Right renal cortex interstitium (tissue), 3 donors: ENCODE measurements at regions not wholly inside any gene's neighbourhood (a gene's known extent, or its start where the extent isn't known, plus 50 kb on each side); places are given as distances from the start of the nearest gene placed in this dataset.
"Not testable (repeated sequence)": the region's sequence is repeated elsewhere in the genome, so short reads cannot be mapped to it uniquely, and the experiment has no call there.

Experiments used
- DNase-seq, 3 donors: peaks; one replicate each; pipeline ENCODE4 v3.0.0-alpha.2; 2013; ENCODE audit warnings: low read depth in 3 of 3, low spot score in 2 of 3

GRCh38 chr17:74123866-74124444 lies 79.5 kb upstream of the RPL38 start:
- DNase-seq = no peak

- DNase-seq = no peak
Observed at GRCh38 chr17:74125156-74125555, 78.3 kb upstream of the RPL38 start.

- no peak for DNase-seq
Observed at GRCh38 chr17:74126179-74126900, 77.1 kb upstream of the RPL38 start.

GRCh38 chr17:74126959-74127358 lies 76.5 kb upstream of the RPL38 start:
- DNase-seq = no peak

- DNase-seq = no peak
Observed at GRCh38 chr17:74128456-74129211, 74.8 kb upstream of the RPL38 start.

GRCh38 chr17:74129800-74130199 lies 73.7 kb upstream of the RPL38 start:
- DNase-seq = not testable (repeated sequence)

- no peak for DNase-seq
Observed at GRCh38 chr17:74130276-74130675, 73.2 kb upstream of the RPL38 start.

- DNase-seq = no peak
Observed at GRCh38 chr17:74130841-74131240, 72.6 kb upstream of the RPL38 start.

- no peak for DNase-seq
Observed at GRCh38 chr17:74132354-74132753, 71.1 kb upstream of the RPL38 start.

- DNase-seq = no peak
Observed at GRCh38 chr17:74133740-74134139, 69.7 kb upstream of the RPL38 start.

- DNase-seq = not testable (repeated sequence)
Observed at GRCh38 chr17:74134234-74134633, 69.2 kb upstream of the RPL38 start.

GRCh38 chr17:74134991-74135390 lies 68.5 kb upstream of the RPL38 start:
- no peak for DNase-seq

- DNase-seq = no peak
Observed at GRCh38 chr17:74135391-74136167, 67.9 kb upstream of the RPL38 start.

- no peak for DNase-seq
Observed at GRCh38 chr17:74137416-74137815, 66.1 kb upstream of the RPL38 start.

- no peak for DNase-seq
Observed at GRCh38 chr17:74139120-74139519, 64.4 kb upstream of the RPL38 start.

- no peak for DNase-seq
Observed at GRCh38 chr17:74140282-74140681, 63.2 kb upstream of the RPL38 start.

- DNase-seq = no peak
Observed at GRCh38 chr17:74141612-74142011, 61.9 kb upstream of the RPL38 start.

- not testable (repeated sequence) for DNase-seq
Observed at GRCh38 chr17:74143318-74143717, 60.2 kb upstream of the RPL38 start.

GRCh38 chr17:74145756-74146155 lies 57.7 kb upstream of the RPL38 start:
- no peak for DNase-seq

- DNase-seq = no peak
Observed at GRCh38 chr17:74146196-74146595, 57.3 kb upstream of the RPL38 start.
